K562 (cell line): ENCODE measurements at regions not wholly inside any gene's neighbourhood (a gene's known extent, or its start where the extent isn't known, plus 50 kb on each side); places are given as distances from the start of the nearest gene placed in this dataset.

Source experiments
- ATAC-seq: fragments of 200-7000 bp; cut with Tn5 transposase; 3 replicates; pipeline ENCODE4 v1.9.1; 2020; ENCODE audit warnings: moderate library complexity
- BruUV-seq: library from RNA; stranded (reverse); fragments of 400-500 nt; replicated peaks from 2 replicates; lab custom pipeline; 2021; lab: Mats Ljungman, UMichigan
- CTCF ChIA-PET: fragments of 300-600 bp; formaldehyde crosslinking; extraction: SDS; loops from one replicate; lab custom pipeline; 2021; ENCODE audit warnings: low intra/inter-chr PET ratio; lab: Yijun Ruan, JAX
- POLR2A ChIA-PET: fragments of 300-600, 350-650 bp; sonication (Branson Sonifier 250); formaldehyde crosslinking; extraction: SDS; loops from one replicate; lab custom pipeline; 2021; ENCODE audit warnings: antibody characterized with exemption, inconsistent platforms; lab: Yijun Ruan, JAX
- DNase-seq, 4 experiments: peaks; one replicate each; pipeline versions ENCODE4 v3.0.0 to v3.0.0-alpha.2; 2011 to 2018; ENCODE audit warnings: low spot score in 3 of 4, mixed read lengths in 3 of 4; ENCODE audit errors: extremely low read depth in 1 of 4
- FAIRE-seq: peaks from 2 replicates; lab custom pipeline; 2011; peaks lifted over from hg19 to GRCh38; lab: Jason Lieb, UNC
- H2AFZ ChIP-seq: 2 replicates; pipeline ENCODE4 v1.6.0; 2011; ENCODE audit warnings: low read depth, low read length, control low read depth, inconsistent platforms
- H3K27ac ChIP-seq: fragments of 200-600 bp; 3 replicates; pipeline ENCODE4 v1.8.0; 2011; ENCODE audit warnings: low read depth, mild to moderate bottlenecking, control low read depth, inconsistent platforms, low read length, moderate library complexity, mixed read lengths; ENCODE audit errors: extremely low read depth
- H3K27me3 ChIP-seq, 2 experiments: fragments of 300-600 bp in 1 of 2; 2 replicates in 1 of 2; 3 replicates in 1 of 2; pipeline versions ENCODE4 v1.6.0 to v1.8.0; 2011; ENCODE audit warnings: inconsistent platforms in 2 of 2, low read length in 2 of 2, mild to moderate bottlenecking in 1 of 2, mixed read lengths in 1 of 2, moderate library complexity in 1 of 2; ENCODE audit not compliant: control insufficient read depth in 2 of 2, insufficient read depth in 2 of 2
- H3K36me3 ChIP-seq: fragments of 300-600 bp; 3 replicates; pipeline ENCODE4 v1.8.0; 2011; ENCODE audit warnings: mild to moderate bottlenecking, low read length, inconsistent platforms; ENCODE audit not compliant: control insufficient read depth, insufficient read depth
- H3K4me1 ChIP-seq, 2 experiments: fragments of 200-600 bp in 1 of 2; replicated peaks in 1 of 2; 2 replicates in 1 of 2; 3 replicates in 1 of 2; pipeline versions ENCODE4 v1.5.1 to v1.8.0; 2011; ENCODE audit warnings: inconsistent platforms in 2 of 2, low read length in 2 of 2, mild to moderate bottlenecking in 1 of 2, mixed read lengths in 1 of 2, moderate library complexity in 1 of 2; ENCODE audit not compliant: control insufficient read depth in 2 of 2, insufficient read depth in 2 of 2
- H3K4me2 ChIP-seq: 2 replicates; pipeline ENCODE4 v1.6.1; 2011; ENCODE audit warnings: low read length, control low read depth, inconsistent platforms, mixed read lengths; ENCODE audit not compliant: insufficient read depth
- H3K4me3 ChIP-seq: fragments of 200-600 bp; sonication (generic), shearing (Covaris generic); 2 replicates; pipeline ENCODE4 v1.5.1; 2016; ENCODE audit warnings: control low read depth, inconsistent platforms
- H3K79me2 ChIP-seq: fragments of 200-600 bp; 3 replicates; pipeline ENCODE4 v1.8.0; 2011; ENCODE audit warnings: low read length, inconsistent platforms; ENCODE audit not compliant: control insufficient read depth, insufficient read depth
- H3K9ac ChIP-seq, 2 experiments: 2 replicates each; pipeline versions ENCODE4 v1.6.0 to v1.6.1; 2011; ENCODE audit warnings: low read depth in 2 of 2, low read length in 2 of 2, control low read depth in 1 of 2, inconsistent platforms in 1 of 2, mild to moderate bottlenecking in 1 of 2, mixed read lengths in 1 of 2; ENCODE audit not compliant: insufficient read depth in 1 of 2
- H3K9me1 ChIP-seq: one replicate; pipeline ENCODE4 v1.6.0; 2011; ENCODE audit warnings: inconsistent platforms, mild to moderate bottlenecking, low read length, moderate library complexity; ENCODE audit not compliant: control insufficient read depth, insufficient read depth
- H3K9me3 ChIP-seq: replicated peaks from 2 replicates; pipeline ENCODE4 v1.5.1; 2011; ENCODE audit warnings: low read depth, low read length, inconsistent platforms; ENCODE audit not compliant: control insufficient read depth, insufficient read depth
- H4K20me1 ChIP-seq: replicated peaks from 2 replicates; pipeline ENCODE4 v1.6.1; 2011; ENCODE audit warnings: low read length, inconsistent platforms, mixed read lengths; ENCODE audit not compliant: control insufficient read depth, insufficient read depth
- E2F1 ChIP-seq: sonication (generic); formaldehyde crosslinking; IDR thresholded peaks from 2 replicates; pipeline ENCODE4 v1.8.1; 2023; ENCODE audit warnings: mild to moderate bottlenecking, missing genetic modification reagents, moderate library complexity
- EZH2 ChIP-seq: IDR thresholded peaks from 2 replicates; pipeline ENCODE4 v1.6.1; 2012; ENCODE audit warnings: low read depth, mild to moderate bottlenecking, inconsistent platforms, low read length, borderline replicate concordance
- POLR3A ChIP-seq: IDR thresholded peaks from 2 replicates; pipeline ENCODE4 v1.6.1; 2011; ENCODE audit warnings: borderline replicate concordance, mild to moderate bottlenecking, moderate library complexity; ENCODE audit not compliant: insufficient read length, insufficient read depth; ENCODE audit errors: extremely low read depth
- PTBP1 ChIP-seq: fragments of 200-400 bp; formaldehyde crosslinking; IDR thresholded peaks from 2 replicates; pipeline ENCODE4 v1.6.1; 2017; ENCODE audit warnings: low read depth, low read length
- TFAM ChIP-seq: fragments of 250-450 bp; sonication (Bioruptor Pico); conservative IDR thresholded peaks from 2 replicates; pipeline ENCODE4 v1.5.0; 2021; ENCODE audit warnings: mild to moderate bottlenecking, moderate library complexity
- ZNF175 ChIP-seq: fragments of 200-800 bp; sonication (Bioruptor generic); IDR thresholded peaks from 2 replicates; pipeline ENCODE4 v1.6.1; 2016; ENCODE audit warnings: low read depth, mild to moderate bottlenecking, missing genetic modification characterization, missing compliant biosample characterization
- ZNF274 ChIP-seq: IDR thresholded peaks from 2 replicates; pipeline ENCODE4 v1.6.1; 2011; ENCODE audit warnings: low read depth, mild to moderate bottlenecking, low read length, moderate library complexity, borderline replicate concordance
- ZNF318 ChIP-seq, 2 experiments: fragments of 450-650 bp; IDR thresholded peaks; 2 replicates each; pipeline ENCODE4 v1.6.1; 2016; ENCODE audit warnings: mild to moderate bottlenecking in 2 of 2, borderline replicate concordance in 1 of 2, low read depth in 1 of 2, moderate library complexity in 1 of 2
- ZNF354B ChIP-seq: fragments of 250-450 bp; sonication (Bioruptor Pico); IDR thresholded peaks from 2 replicates; pipeline ENCODE4 v1.4.0; 2020
- ZNF444 ChIP-seq: fragments of 250-450 bp; sonication (Bioruptor Pico); IDR thresholded peaks from 2 replicates; pipeline ENCODE4 v1.4.0; 2020; ENCODE audit warnings: mild to moderate bottlenecking, moderate library complexity
- WGBS: fragments of 100-300 bp; shearing (Covaris generic); methylation state at CpG from one replicate; pipeline ENCODE4 v1.1.6; 2016; ENCODE audit warnings: low coverage, mixed read lengths; ENCODE audit not compliant: insufficient coverage; ENCODE audit errors: missing lambda C conversion rate; 5-methylcytosine and 5-hydroxymethylcytosine counted together
- in situ Hi-C: fragments of 300-500 bp; cut with MboI; formaldehyde crosslinking; loops from 4 replicates; pipeline ENCODE4 v1.15.0; 2018; ENCODE audit warnings: inconsistent platforms, mixed read lengths
- intact Hi-C: fragments of 100-400 bp; cut with micrococcal nuclease; formaldehyde crosslinking; loops from 2 replicates; pipeline ENCODE4 v1.14.2; 2022
- TF ChIP-seq, protein P1 (sequence below): sonication (generic); formaldehyde crosslinking; IDR thresholded peaks from 2 replicates; pipeline ENCODE4 v1.8.0; 2022; ENCODE audit warnings: missing genetic modification reagents, mild to moderate bottlenecking, borderline replicate concordance

GRCh38 chr7:131221061-131221460, 106.6 kb upstream of the MKLN1 start:
- no peak for DNase-seq
- in situ Hi-C loops (no loop called here), intact Hi-C loops (loop anchor here (10.0 kb wide), 1 partner anchor 204 kb away; no protein-coding TSS in a partner anchor)
- no peak overlapping the region for H3K4me2 ChIP-seq
- no peaks in the 10 kb centered on the region for H4K20me1 ChIP-seq
- CTCF ChIA-PET = interaction anchor here (0.7 kb wide), 1 partner anchor 134 kb away, joined by 7 read pairs; no protein-coding TSS in a partner anchor
- H3K4me3 ChIP-seq = no peak overlapping the region
- no peak overlapping the region for H3K9ac ChIP-seq
- no peak overlapping the region for H2AFZ ChIP-seq
- no peaks in the 10 kb centered on the region; a peak in 1 of 5 replicates for H3K4me1 ChIP-seq
- 4% methylated on average over 3 of the region's 3 CpGs for WGBS
- FAIRE-seq = no peak
- peaks cover 19 to 25% of the 10 kb centered on the region in 2 experiments for H3K27me3 ChIP-seq
- H3K27ac ChIP-seq = no peak overlapping the region
- no peaks in the 10 kb centered on the region for H3K36me3 ChIP-seq
- BruUV-seq = no TSS peak
- no peak for ATAC-seq
- H3K79me2 ChIP-seq = no peaks in the 10 kb centered on the region
- POLR2A ChIA-PET = interaction anchor here (1.1 kb wide), 1 partner anchor 23 kb away, joined by 3 read pairs; no protein-coding TSS in a partner anchor
- no peaks in the 10 kb centered on the region for H3K9me3 ChIP-seq
- no peaks in the 10 kb centered on the region for H3K9me1 ChIP-seq
- TF ChIP-seq ZNF444 (CRISPR knock-in tag) (no peak), TFAM (CRISPR knock-in tag) (no peak), POLR3A (no peak), ZNF318 (IDR thresholded peaks at IDR 0.05; ENCODE audit: borderline replicate concordance in 1 of 2, low read depth in 1 of 2) (no peak), E2F1 (no peak), ZNF354B (CRISPR knock-in tag) (no peak), EZH2 (no peak), ZNF274 (no peak), PTBP1 (no peak), ZNF175 (CRISPR knock-in tag) (no peak)
- TF ChIP-seq, protein P1, sequence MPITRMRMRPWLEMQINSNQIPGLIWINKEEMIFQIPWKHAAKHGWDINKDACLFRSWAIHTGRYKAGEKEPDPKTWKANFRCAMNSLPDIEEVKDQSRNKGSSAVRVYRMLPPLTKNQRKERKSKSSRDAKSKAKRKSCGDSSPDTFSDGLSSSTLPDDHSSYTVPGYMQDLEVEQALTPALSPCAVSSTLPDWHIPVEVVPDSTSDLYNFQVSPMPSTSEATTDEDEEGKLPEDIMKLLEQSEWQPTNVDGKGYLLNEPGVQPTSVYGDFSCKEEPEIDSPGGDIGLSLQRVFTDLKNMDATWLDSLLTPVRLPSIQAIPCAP (CRISPR knock-in tag) = no peak
